Fibroblast of lung (primary cell): ENCODE measurements at regions not wholly inside any gene's neighbourhood (a gene's known extent, or its start where the extent isn't known, plus 50 kb on each side); places are given as distances from the start of the nearest gene placed in this dataset.

Experiments used
- DNase-seq, 2 donors: peaks; one replicate each; pipeline versions ENCODE4 v3.0.0 to v3.0.0-alpha.2; 2010; ENCODE audit warnings: low read depth in 2 of 2
- H2AFZ ChIP-seq: 2 replicates; pipeline ENCODE4 v1.5.1; 2012; ENCODE audit warnings: low read length, control low read depth, inconsistent platforms
- H3K27ac ChIP-seq: 2 replicates; pipeline ENCODE4 v1.5.1; 2011; ENCODE audit warnings: low read length, control low read depth; ENCODE audit not compliant: insufficient read depth
- H3K27me3 ChIP-seq: 2 replicates; pipeline ENCODE4 v1.5.1; 2011; ENCODE audit warnings: mild to moderate bottlenecking, low read length; ENCODE audit not compliant: control insufficient read depth, insufficient read depth
- H3K36me3 ChIP-seq: 2 replicates; pipeline ENCODE4 v1.5.1; 2011; ENCODE audit warnings: low read length; ENCODE audit not compliant: control insufficient read depth, insufficient read depth
- H3K4me1 ChIP-seq: 2 replicates; pipeline ENCODE4 v1.5.1; 2011; ENCODE audit warnings: low read length; ENCODE audit not compliant: control insufficient read depth, insufficient read depth; ENCODE audit errors: extremely low read depth
- H3K4me2 ChIP-seq: 2 replicates; pipeline ENCODE4 v1.5.1; 2011; ENCODE audit warnings: low read length, control low read depth; ENCODE audit not compliant: insufficient read depth; ENCODE audit errors: extremely low read depth
- H3K4me3 ChIP-seq, 4 experiments: fragments of 200-600 bp in 1 of 4; sonication (generic) in 1 of 4; replicated peaks in 1 of 4; 2 replicates each; pipeline ENCODE4 v1.5.1; 2011 to 2016; ENCODE audit warnings: low read length in 4 of 4, low read depth in 3 of 4, mild to moderate bottlenecking in 3 of 4, control low read depth in 2 of 4, inconsistent platforms in 1 of 4, mixed read lengths in 1 of 4; ENCODE audit not compliant: insufficient read depth in 1 of 4; ENCODE audit errors: control extremely low read depth in 1 of 4
- H3K79me2 ChIP-seq: 2 replicates; pipeline ENCODE4 v1.5.1; 2012; ENCODE audit warnings: mild to moderate bottlenecking, low read length, inconsistent platforms; ENCODE audit not compliant: control insufficient read depth, insufficient read depth
- H3K9ac ChIP-seq: 2 replicates; pipeline ENCODE4 v1.5.1; 2011; ENCODE audit warnings: mild to moderate bottlenecking, low read length, control low read depth; ENCODE audit not compliant: insufficient read depth
- H3K9me3 ChIP-seq: 2 replicates; pipeline ENCODE4 v1.5.1; 2012; ENCODE audit warnings: low read depth, low read length; ENCODE audit not compliant: control insufficient read depth, insufficient read depth
- H4K20me1 ChIP-seq: 2 replicates; pipeline ENCODE4 v1.5.1; 2011; ENCODE audit warnings: low read length; ENCODE audit not compliant: control insufficient read depth, insufficient read depth; ENCODE audit errors: extremely low read depth
- EZH2 ChIP-seq: IDR thresholded peaks from 2 replicates; pipeline ENCODE4 v1.5.1; 2012; ENCODE audit warnings: low read length, control low read depth, mild to moderate bottlenecking; ENCODE audit errors: missing control alignments
- TF ChIP-seq, protein P1 (sequence below), 2 donors: IDR thresholded peaks in 1 of 2; conservative IDR thresholded peaks in 1 of 2; 1 replicate in 1 of 2; 2 replicates in 1 of 2; pipeline ENCODE4 v1.5.1; 2011 to 2012; ENCODE audit warnings: low read length in 2 of 2, control low read depth in 1 of 2, inconsistent platforms in 1 of 2, low read depth in 1 of 2, mild to moderate bottlenecking in 1 of 2

DNA sequence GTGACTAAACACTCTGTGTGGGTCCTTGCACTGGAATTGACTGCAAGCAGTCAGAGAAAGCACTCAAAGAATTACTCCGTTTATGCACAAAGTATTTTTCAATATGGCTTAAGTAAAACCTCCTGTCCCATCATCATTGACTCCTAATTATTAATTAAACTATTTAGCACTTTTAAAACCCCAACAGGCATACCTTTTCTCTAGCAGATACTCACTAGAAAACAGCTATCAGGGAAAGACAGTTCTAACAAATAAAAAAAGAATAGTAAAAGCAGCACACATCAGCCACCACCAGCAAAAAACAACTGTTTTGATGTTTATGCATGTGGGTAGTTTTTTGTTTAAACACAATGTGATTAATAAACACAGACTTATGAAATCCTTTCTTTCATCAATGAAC is 66.2 kb upstream of the GYPA start:
- no peak overlapping the region for H2AFZ ChIP-seq
- TF ChIP-seq EZH2: no peak
- TF ChIP-seq, protein P1, sequence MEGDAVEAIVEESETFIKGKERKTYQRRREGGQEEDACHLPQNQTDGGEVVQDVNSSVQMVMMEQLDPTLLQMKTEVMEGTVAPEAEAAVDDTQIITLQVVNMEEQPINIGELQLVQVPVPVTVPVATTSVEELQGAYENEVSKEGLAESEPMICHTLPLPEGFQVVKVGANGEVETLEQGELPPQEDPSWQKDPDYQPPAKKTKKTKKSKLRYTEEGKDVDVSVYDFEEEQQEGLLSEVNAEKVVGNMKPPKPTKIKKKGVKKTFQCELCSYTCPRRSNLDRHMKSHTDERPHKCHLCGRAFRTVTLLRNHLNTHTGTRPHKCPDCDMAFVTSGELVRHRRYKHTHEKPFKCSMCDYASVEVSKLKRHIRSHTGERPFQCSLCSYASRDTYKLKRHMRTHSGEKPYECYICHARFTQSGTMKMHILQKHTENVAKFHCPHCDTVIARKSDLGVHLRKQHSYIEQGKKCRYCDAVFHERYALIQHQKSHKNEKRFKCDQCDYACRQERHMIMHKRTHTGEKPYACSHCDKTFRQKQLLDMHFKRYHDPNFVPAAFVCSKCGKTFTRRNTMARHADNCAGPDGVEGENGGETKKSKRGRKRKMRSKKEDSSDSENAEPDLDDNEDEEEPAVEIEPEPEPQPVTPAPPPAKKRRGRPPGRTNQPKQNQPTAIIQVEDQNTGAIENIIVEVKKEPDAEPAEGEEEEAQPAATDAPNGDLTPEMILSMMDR (conservative IDR thresholded peaks at IDR 0.05 in 1 of 2, IDR thresholded peaks at IDR 0.05 in 1 of 2; ENCODE audit: low read depth in 1 of 2, low read length in 2 of 2): no peak
- no peaks in the 10 kb centered on the region for H4K20me1 ChIP-seq
- H3K9me3 ChIP-seq: no peaks in the 10 kb centered on the region
- no peak for DNase-seq
- no peak overlapping the region for H3K4me2 ChIP-seq
- H3K27ac ChIP-seq: no peak overlapping the region
- H3K9ac ChIP-seq: no peak overlapping the region
- H3K79me2 ChIP-seq: no peaks in the 10 kb centered on the region
- no peak overlapping the region for H3K4me3 ChIP-seq
- H3K4me1 ChIP-seq: no peaks in the 10 kb centered on the region
- H3K36me3 ChIP-seq: no peaks in the 10 kb centered on the region
- H3K27me3 ChIP-seq: no peaks in the 10 kb centered on the region

DNA sequence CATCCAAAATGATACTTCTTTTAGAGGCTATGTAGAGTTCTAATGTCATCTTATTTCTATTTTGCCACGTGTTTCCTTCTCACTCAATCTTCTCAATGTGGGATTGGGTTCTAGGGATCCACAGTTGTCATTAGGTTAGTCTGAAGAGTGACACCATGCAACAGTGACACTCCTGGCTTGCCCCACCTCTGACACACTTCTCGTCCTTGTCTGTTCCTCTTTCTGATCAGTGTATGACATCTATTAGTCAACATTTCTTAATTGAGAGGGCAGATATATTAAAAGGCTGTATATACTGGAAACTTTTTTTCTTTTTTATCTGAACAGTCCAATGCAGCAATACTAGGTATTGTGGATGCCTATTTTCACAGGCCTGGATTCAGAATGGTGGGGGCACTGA is 67.6 kb upstream of the GYPA start:
- no peak overlapping the region for H3K27ac ChIP-seq
- no peaks in the 10 kb centered on the region for H3K4me1 ChIP-seq
- no peaks in the 10 kb centered on the region for H4K20me1 ChIP-seq
- H3K4me2 ChIP-seq: no peak overlapping the region
- no peaks in the 10 kb centered on the region for H3K27me3 ChIP-seq
- H3K36me3 ChIP-seq: no peaks in the 10 kb centered on the region
- no peak overlapping the region for H2AFZ ChIP-seq
- H3K9ac ChIP-seq: no peak overlapping the region
- no peak overlapping the region for H3K4me3 ChIP-seq
- TF ChIP-seq, protein P1 (conservative IDR thresholded peaks at IDR 0.05 in 1 of 2, IDR thresholded peaks at IDR 0.05 in 1 of 2; ENCODE audit: low read depth in 1 of 2, low read length in 2 of 2): no peak
- TF ChIP-seq EZH2: no peak
- H3K9me3 ChIP-seq: no peaks in the 10 kb centered on the region
- DNase-seq: no peak
- H3K79me2 ChIP-seq: no peaks in the 10 kb centered on the region

DNA sequence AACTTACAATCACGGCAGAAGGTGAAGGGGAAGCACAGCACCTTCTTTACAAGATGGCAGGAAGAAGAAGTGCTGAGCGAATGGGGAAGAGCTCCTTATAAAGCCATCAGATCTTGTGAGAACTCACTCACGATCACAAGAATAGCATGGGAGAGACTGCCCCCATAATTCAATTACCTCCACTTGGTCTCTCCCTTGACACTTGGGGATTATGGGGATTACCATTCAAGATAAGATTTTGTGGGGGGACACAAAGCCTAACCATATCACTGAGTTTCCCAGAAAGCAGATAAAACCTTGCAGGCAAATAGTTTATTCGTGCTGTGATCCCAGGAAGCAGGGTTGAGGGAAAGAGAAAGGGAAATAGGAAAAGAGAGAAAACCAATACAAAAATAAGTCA is 69.0 kb upstream of the GYPA start:
- TF ChIP-seq EZH2: no peak
- TF ChIP-seq, protein P1 (conservative IDR thresholded peaks at IDR 0.05 in 1 of 2, IDR thresholded peaks at IDR 0.05 in 1 of 2; ENCODE audit: low read depth in 1 of 2, low read length in 2 of 2): no peak
- no peaks in the 10 kb centered on the region for H3K9me3 ChIP-seq
- no peaks in the 10 kb centered on the region for H3K79me2 ChIP-seq
- H3K4me1 ChIP-seq: no peaks in the 10 kb centered on the region
- H3K27ac ChIP-seq: no peak overlapping the region
- no peaks in the 10 kb centered on the region for H4K20me1 ChIP-seq
- H3K9ac ChIP-seq: no peak overlapping the region
- H2AFZ ChIP-seq: no peak overlapping the region
- H3K36me3 ChIP-seq: no peaks in the 10 kb centered on the region
- no peaks in the 10 kb centered on the region for H3K27me3 ChIP-seq
- DNase-seq: no peak
- no peak overlapping the region for H3K4me3 ChIP-seq
- no peak overlapping the region for H3K4me2 ChIP-seq
